ENCODE measurements at regions not wholly inside any gene's neighbourhood (a gene's known extent, or its start where the extent isn't known, plus 50 kb on each side); places are given as distances from the start of the nearest gene placed in this dataset.

GRCh38 chr3:64741341-64741740 lies 53.5 kb upstream of the ADAMTS9 start:
- ChIA-PET CTCF (no interaction called here), SMC1A (ENCODE audit: uncharacterized antibody, unreplicated experiment) (no interaction called here), POLR2A (no interaction called here), RAD21 (ENCODE audit: unreplicated experiment) (no interaction called here)
- H3K4me1 ChIP-seq (ENCODE audit: control insufficient read depth, insufficient read depth, low read length), result no peaks in the 10 kb centered on the region
- no peak for DNase-seq (ENCODE audit: low read depth, low spot score)
- no peak overlapping the region for H3K4me3 ChIP-seq
- ATAC-seq, result no peak
- no peaks in the 10 kb centered on the region for H3K36me3 ChIP-seq (ENCODE audit: control insufficient read depth in 2 of 2, insufficient read depth in 2 of 2, low read length in 1 of 2)
- 0% methylated on average over 1 of the region's 1 CpG for WGBS (ENCODE audit: insufficient coverage, insufficient replicate concordance, low lambda C conversion rate, missing lambda C conversion rate)
- TF ChIP-seq EGR1 (IDR thresholded peaks at IDR 0.05; ENCODE audit: borderline replicate concordance in 1 of 2, low read depth in 2 of 2, low read length in 2 of 2) (no peak), RAD51 (IDR thresholded peaks at IDR 0.05) (no peak)
- no peak overlapping the region for H3K27ac ChIP-seq (ENCODE audit: control insufficient read depth, insufficient read depth)
- in situ Hi-C loops (cut with MboI) (no loop called here), intact Hi-C loops (cut with micrococcal nuclease; ENCODE audit: unreplicated experiment) (no loop called here)
- no peaks in the 10 kb centered on the region for H3K27me3 ChIP-seq (replicated peaks in 1 of 2; ENCODE audit: control insufficient read depth in 2 of 2, insufficient read depth in 2 of 2, low read length in 1 of 2)
- H3K79me2 ChIP-seq (ENCODE audit: control insufficient read depth, insufficient read depth, low read length), result no peaks in the 10 kb centered on the region
- no peak overlapping the region for H3K9ac ChIP-seq (ENCODE audit: control insufficient read depth, insufficient read depth, low read length)
- no peak for FAIRE-seq
- H3K4me2 ChIP-seq (ENCODE audit: control insufficient read depth, insufficient read depth), result no peak overlapping the region
- no TSS peak for BruUV-seq (replicated peaks)
- no peak overlapping the region for H2AFZ ChIP-seq (ENCODE audit: control insufficient read depth, low read depth, low read length)
- no peaks in the 10 kb centered on the region for H4K20me1 ChIP-seq (ENCODE audit: control insufficient read depth, insufficient read depth)
- no peaks in the 10 kb centered on the region for H3K9me3 ChIP-seq (replicated peaks; ENCODE audit: control insufficient read depth, insufficient read depth, low read length)

GRCh38 chr3:64739971-64740631 lies 52.3 kb upstream of the ADAMTS9 start:
- Histone ChIP-seq H3K36me3 (ENCODE audit: control insufficient read depth in 2 of 2, insufficient read depth in 2 of 2, low read length in 1 of 2) (no peaks in the 10 kb centered on the region), H3K27me3 (replicated peaks in 1 of 2; ENCODE audit: control insufficient read depth in 2 of 2, insufficient read depth in 2 of 2, low read length in 1 of 2) (no peaks in the 10 kb centered on the region), H3K4me3 (no peak overlapping the region), H2AFZ (ENCODE audit: control insufficient read depth, low read depth, low read length) (no peak overlapping the region), H3K79me2 (ENCODE audit: control insufficient read depth, insufficient read depth, low read length) (no peaks in the 10 kb centered on the region), H3K9me3 (replicated peaks; ENCODE audit: control insufficient read depth, insufficient read depth, low read length) (no peaks in the 10 kb centered on the region), H4K20me1 (ENCODE audit: control insufficient read depth, insufficient read depth) (no peaks in the 10 kb centered on the region), H3K4me1 (ENCODE audit: control insufficient read depth, insufficient read depth, low read length) (no peaks in the 10 kb centered on the region), H3K9ac (ENCODE audit: control insufficient read depth, insufficient read depth, low read length) (no peak overlapping the region), H3K27ac (ENCODE audit: control insufficient read depth, insufficient read depth) (no peak overlapping the region), H3K4me2 (ENCODE audit: control insufficient read depth, insufficient read depth) (no peak overlapping the region)
- ChIA-PET CTCF (interaction anchor here (1.3 kb wide), 1 partner anchor 207 kb away, joined by 3 read pairs; no protein-coding TSS in a partner anchor), RAD21 (ENCODE audit: unreplicated experiment) (no interaction called here), SMC1A (ENCODE audit: uncharacterized antibody, unreplicated experiment) (no interaction called here), POLR2A (no interaction called here)
- ATAC-seq (no peak), FAIRE-seq (no peak), DNase-seq (ENCODE audit: low read depth, low spot score) (no peak)
- in situ Hi-C loops (cut with MboI), result no loop called here
- TF ChIP-seq SIX5 (IDR thresholded peaks at IDR 0.05; ENCODE audit: low read depth, low read length, severe bottlenecking) (no peak), ETV6 (conservative IDR thresholded peaks at IDR 0.05 in 1 of 2, IDR thresholded peaks at IDR 0.05 in 1 of 2; ENCODE audit: borderline replicate concordance in 1 of 2, low read depth in 1 of 2) (0 out of 4 replicates have a peak, but pooled peaks of 1 of the 2 experiments have one; percentile 43), BRCA1 (IDR thresholded peaks at IDR 0.05; ENCODE audit: low read depth, low read length) (no peak)
- intact Hi-C loops (cut with micrococcal nuclease; ENCODE audit: unreplicated experiment), result no loop called here
- BruUV-seq (replicated peaks), result no TSS peak
- 40% methylated on average over 11 of the region's 11 CpGs for WGBS (ENCODE audit: insufficient coverage, insufficient replicate concordance, low lambda C conversion rate, missing lambda C conversion rate)

All from GM12878 (cell line).